Mesenchymal stem cell (in vitro differentiated cells and primary cell): ENCODE measurements at regions not wholly inside any gene's neighbourhood (a gene's known extent, or its start where the extent isn't known, plus 50 kb on each side); places are given as distances from the start of the nearest gene placed in this dataset.

Experiments used
- DNase-seq: peaks from one replicate; pipeline ENCODE4 v3.0.0-alpha.2; 2013
- H2AFZ ChIP-seq: one replicate; pipeline ENCODE4 v1.6.1; 2013; ENCODE audit warnings: low read depth, mild to moderate bottlenecking, control low read depth, inconsistent platforms, low read length, moderate library complexity
- H2AK5ac ChIP-seq: 2 replicates; pipeline ENCODE4 v1.6.1; 2013; ENCODE audit warnings: low read length, moderate library complexity, mild to moderate bottlenecking, inconsistent platforms; ENCODE audit not compliant: severe bottlenecking
- H2BK120ac ChIP-seq: one replicate; pipeline ENCODE4 v1.6.1; 2013; ENCODE audit warnings: low read depth, mild to moderate bottlenecking, inconsistent platforms, low read length, moderate library complexity
- H2BK12ac ChIP-seq, 2 experiments: one replicate each; pipeline ENCODE4 v1.6.1; 2013; ENCODE audit warnings: inconsistent platforms in 2 of 2, low read length in 2 of 2, mild to moderate bottlenecking in 2 of 2, moderate library complexity in 2 of 2, control low read depth in 1 of 2
- H2BK15ac ChIP-seq: one replicate; pipeline ENCODE4 v1.6.1; 2013; ENCODE audit warnings: mild to moderate bottlenecking, low read depth, inconsistent platforms; ENCODE audit not compliant: poor library complexity, severe bottlenecking
- H2BK5ac ChIP-seq: 2 replicates; pipeline ENCODE4 v1.6.1; 2013; ENCODE audit warnings: low read depth, mild to moderate bottlenecking, low read length, control low read depth, inconsistent platforms; ENCODE audit not compliant: poor library complexity, severe bottlenecking
- H3K14ac ChIP-seq, 2 experiments: one replicate each; pipeline ENCODE4 v1.6.1; 2013; ENCODE audit warnings: inconsistent platforms in 2 of 2, low read length in 2 of 2, control low read depth in 1 of 2, mild to moderate bottlenecking in 1 of 2, moderate library complexity in 1 of 2
- H3K18ac ChIP-seq, 2 experiments: one replicate each; pipeline ENCODE4 v1.6.1; 2013; ENCODE audit warnings: inconsistent platforms in 2 of 2, low read length in 2 of 2, control low read depth in 1 of 2, low read depth in 1 of 2, mild to moderate bottlenecking in 1 of 2
- H3K23ac ChIP-seq, 2 experiments: one replicate each; pipeline ENCODE4 v1.6.1; 2013; ENCODE audit warnings: inconsistent platforms in 2 of 2, low read length in 2 of 2, mild to moderate bottlenecking in 2 of 2, moderate library complexity in 2 of 2, control low read depth in 1 of 2
- H3K27ac ChIP-seq: 2 replicates; pipeline ENCODE4 v1.5.1; 2013; ENCODE audit warnings: mild to moderate bottlenecking, moderate library complexity, low read length, control low read depth, inconsistent platforms; ENCODE audit not compliant: poor library complexity, severe bottlenecking
- H3K27me3 ChIP-seq, 2 experiments: 2 replicates each; pipeline versions ENCODE4 v1.6.1 to v1.7.0; 2013; ENCODE audit warnings: low read length in 2 of 2, mild to moderate bottlenecking in 2 of 2, moderate library complexity in 2 of 2, control low read depth in 1 of 2, inconsistent platforms in 1 of 2; ENCODE audit not compliant: control insufficient read depth in 1 of 2, insufficient read depth in 1 of 2
- H3K36me3 ChIP-seq, 2 experiments: 2 replicates each; pipeline versions ENCODE4 v1.6.1 to v1.7.0; 2013; ENCODE audit warnings: low read length in 2 of 2, control low read depth in 1 of 2, inconsistent platforms in 1 of 2, low read depth in 1 of 2, mild to moderate bottlenecking in 1 of 2; ENCODE audit not compliant: insufficient read depth in 2 of 2, control insufficient read depth in 1 of 2
- H3K4ac ChIP-seq, 2 experiments: one replicate each; pipeline ENCODE4 v1.6.1; 2013; ENCODE audit warnings: inconsistent platforms in 2 of 2, low read length in 2 of 2, mild to moderate bottlenecking in 2 of 2, moderate library complexity in 2 of 2, control low read depth in 1 of 2, low read depth in 1 of 2
- H3K4me1 ChIP-seq: 2 replicates; pipeline ENCODE4 v1.6.1; 2013; ENCODE audit warnings: low read depth, low read length, control low read depth; ENCODE audit not compliant: control insufficient read depth, insufficient read depth
- H3K4me2 ChIP-seq: 2 replicates; pipeline ENCODE4 v1.6.1; 2013; ENCODE audit warnings: low read length, mild to moderate bottlenecking, inconsistent platforms; ENCODE audit not compliant: poor library complexity, severe bottlenecking
- H3K4me3 ChIP-seq, 2 experiments: 2 replicates each; pipeline versions ENCODE4 v1.5.1 to v1.7.0; 2013; ENCODE audit warnings: low read length in 2 of 2, mild to moderate bottlenecking in 2 of 2, control low read depth in 1 of 2, low read depth in 1 of 2; ENCODE audit not compliant: insufficient read depth in 1 of 2
- H3K79me1 ChIP-seq: replicated peaks from 2 replicates; pipeline ENCODE4 v1.6.1; 2013; ENCODE audit warnings: mild to moderate bottlenecking, control low read depth, low read length, inconsistent platforms; ENCODE audit not compliant: poor library complexity, severe bottlenecking
- H3K9ac ChIP-seq: 2 replicates; pipeline ENCODE4 v1.7.0; 2013; ENCODE audit warnings: mild to moderate bottlenecking, low read length, moderate library complexity
- H3K9me3 ChIP-seq: 2 replicates; pipeline ENCODE4 v1.7.0; 2013; ENCODE audit warnings: mild to moderate bottlenecking, low read length; ENCODE audit not compliant: control insufficient read depth
- H4K8ac ChIP-seq: one replicate; pipeline ENCODE4 v1.6.1; 2013; ENCODE audit warnings: inconsistent platforms, mild to moderate bottlenecking, low read length, moderate library complexity
- H4K91ac ChIP-seq: one replicate; pipeline ENCODE4 v1.6.1; 2013; ENCODE audit warnings: mild to moderate bottlenecking, low read length, inconsistent platforms
- WGBS: methylation state at CpG from one replicate; pipeline ENCODE4 v1.1.7; 2013; ENCODE audit warnings: mixed read lengths; 5-methylcytosine and 5-hydroxymethylcytosine counted together

- 97% methylated on average over 5 of the region's 5 CpGs for WGBS
- Histone ChIP-seq H3K9me3 (no peaks in the 10 kb centered on the region), H3K14ac (no peak overlapping the region)
These were observed 64.9 kb upstream of the RBMS1 start for GRCh38 chr2:160558531-160558930.

GRCh38 chr2:160561551-160562295 lies 68.1 kb upstream of the RBMS1 start:
- no peak overlapping the region for H3K4ac ChIP-seq
- no peaks in the 10 kb centered on the region for H3K36me3 ChIP-seq
- H3K18ac ChIP-seq = peak overlapping the region in 1 of 2 experiments; percentile 43
- 73% methylated on average over 3 of the region's 4 CpGs for WGBS
- no peak overlapping the region for H3K4me2 ChIP-seq
- no peak overlapping the region for H2BK12ac ChIP-seq
- no peak overlapping the region for H4K91ac ChIP-seq
- H2BK120ac ChIP-seq = no peak overlapping the region
- H3K27ac ChIP-seq = no peak overlapping the region
- H3K4me3 ChIP-seq = no peak overlapping the region
- no peaks in the 10 kb centered on the region for H3K4me1 ChIP-seq
- peak overlapping the region; percentile 7 for H3K9ac ChIP-seq
- H3K9me3 ChIP-seq = no peaks in the 10 kb centered on the region
- no peak overlapping the region for H2BK15ac ChIP-seq
- H3K27me3 ChIP-seq = no peaks in the 10 kb centered on the region
- H4K8ac ChIP-seq = no peak overlapping the region
- H2BK5ac ChIP-seq = no peak overlapping the region
- H3K14ac ChIP-seq = no peak overlapping the region
- no peak overlapping the region for H2AFZ ChIP-seq
- no peak for DNase-seq
- H3K79me1 ChIP-seq = no peaks in the 10 kb centered on the region
- H3K23ac ChIP-seq = no peak overlapping the region
- no peak overlapping the region for H2AK5ac ChIP-seq

More at GRCh38 chr2:160558531-160558930, 64.9 kb upstream of the RBMS1 start:
- Histone ChIP-seq H3K9ac (no peak overlapping the region), H2BK120ac (no peak overlapping the region), H3K4ac (no peak overlapping the region), H2BK12ac (no peak overlapping the region), H4K91ac (no peak overlapping the region), H3K4me1 (no peaks in the 10 kb centered on the region), H3K36me3 (no peaks in the 10 kb centered on the region), H3K79me1 (no peaks in the 10 kb centered on the region), H3K4me3 (no peak overlapping the region), H3K18ac (no peak overlapping the region), H3K27ac (no peak overlapping the region), H2BK5ac (no peak overlapping the region), H2BK15ac (no peak overlapping the region), H3K27me3 (no peaks in the 10 kb centered on the region), H3K23ac (no peak overlapping the region), H2AK5ac (no peak overlapping the region), H4K8ac (no peak overlapping the region), H2AFZ (no peak overlapping the region), H3K4me2 (no peak overlapping the region)
- no peak for DNase-seq

- H3K14ac ChIP-seq = no peak overlapping the region
- no peaks in the 10 kb centered on the region for H3K9me3 ChIP-seq
- H3K4me1 ChIP-seq = no peaks in the 10 kb centered on the region
- no peak overlapping the region for H3K23ac ChIP-seq
- H3K27me3 ChIP-seq = no peaks in the 10 kb centered on the region
- no peak overlapping the region for H3K4ac ChIP-seq
- no peak overlapping the region for H2AFZ ChIP-seq
- H3K79me1 ChIP-seq = no peaks in the 10 kb centered on the region
- no peak overlapping the region for H3K9ac ChIP-seq
- H2BK15ac ChIP-seq = no peak overlapping the region
- no peak overlapping the region for H4K8ac ChIP-seq
- H3K4me3 ChIP-seq = no peak overlapping the region
- no peaks in the 10 kb centered on the region for H3K36me3 ChIP-seq
- H2BK120ac ChIP-seq = no peak overlapping the region
- no peak overlapping the region for H2BK12ac ChIP-seq
- no peak for DNase-seq
- no peak overlapping the region for H3K4me2 ChIP-seq
- H4K91ac ChIP-seq = no peak overlapping the region
- H2BK5ac ChIP-seq = no peak overlapping the region
- H3K27ac ChIP-seq = no peak overlapping the region
- H3K18ac ChIP-seq = no peak overlapping the region
- WGBS = no CpG with 5 or more reads among the region's 2 CpGs
- no peak overlapping the region for H2AK5ac ChIP-seq
These were observed 69.1 kb upstream of the RBMS1 start for GRCh38 chr2:160562730-160563129.

DNA sequence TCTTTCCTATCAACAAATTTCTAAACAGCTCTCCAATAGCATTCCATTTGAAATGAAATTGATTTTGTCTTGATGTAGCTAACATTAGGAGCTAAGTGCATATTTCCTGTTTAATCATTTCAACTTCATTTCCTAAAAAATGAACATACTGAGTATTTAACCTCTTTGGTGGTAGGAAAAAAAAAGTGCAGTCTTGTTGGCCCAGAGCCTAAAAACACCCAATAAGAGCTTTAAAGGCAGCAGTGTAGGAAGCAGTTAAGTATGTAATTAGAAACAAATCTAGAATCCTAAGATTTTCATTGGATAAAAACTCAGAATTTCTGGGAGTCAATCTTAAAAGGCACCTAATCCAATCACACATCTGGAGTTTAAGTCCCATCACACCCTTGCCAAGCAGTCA lies 71.0 kb upstream of the RBMS1 start:
- Histone ChIP-seq H3K9ac (no peak overlapping the region), H3K18ac (no peak overlapping the region), H3K23ac (no peak overlapping the region), H3K79me1 (no peaks in the 10 kb centered on the region), H3K4me2 (no peak overlapping the region), H2BK15ac (no peak overlapping the region), H2BK120ac (no peak overlapping the region), H2AFZ (no peak overlapping the region), H3K27ac (no peak overlapping the region), H2AK5ac (no peak overlapping the region), H3K9me3 (no peaks in the 10 kb centered on the region), H4K91ac (no peak overlapping the region), H4K8ac (no peak overlapping the region), H3K4me3 (no peak overlapping the region), H3K4ac (no peak overlapping the region), H3K4me1 (no peaks in the 10 kb centered on the region), H3K27me3 (no peaks in the 10 kb centered on the region), H3K14ac (no peak overlapping the region), H2BK12ac (no peak overlapping the region), H3K36me3 (no peaks in the 10 kb centered on the region), H2BK5ac (no peak overlapping the region)
- no peak for DNase-seq
